Kidney (tissue), 13 donors: ENCODE measurements at regions not wholly inside any gene's neighbourhood (a gene's known extent, or its start where the extent isn't known, plus 50 kb on each side); places are given as distances from the start of the nearest gene placed in this dataset.

Experiments
- DNase-seq, 5 donors: peaks; one replicate each; pipeline ENCODE4 v3.0.0-alpha.2; 2013 to 2020
- FAIRE-seq: peaks from 2 replicates; lab custom pipeline; 2012; peaks lifted over from hg19 to GRCh38; lab: Jason Lieb, UNC
- H3K27ac ChIP-seq, 2 donors: one replicate each; pipeline ENCODE4 v1.7.0; 2013; ENCODE audit warnings: low read depth in 2 of 2, low read length in 2 of 2, inconsistent platforms in 1 of 2
- H3K27me3 ChIP-seq: one replicate; pipeline ENCODE4 v1.7.1; 2013; ENCODE audit warnings: low read length, inconsistent platforms; ENCODE audit not compliant: control insufficient read depth, insufficient read depth
- H3K36me3 ChIP-seq, 3 donors: one replicate each; pipeline versions ENCODE4 v1.7.0 to v1.7.1; 2013; ENCODE audit warnings: low read length in 3 of 3, control low read depth in 1 of 3, inconsistent platforms in 1 of 3; ENCODE audit not compliant: insufficient read depth in 3 of 3, control insufficient read depth in 2 of 3
- H3K4me1 ChIP-seq, 3 donors: one replicate each; pipeline versions ENCODE4 v1.7.0 to v1.7.1; 2013; ENCODE audit warnings: low read length in 3 of 3, inconsistent platforms in 1 of 3, low read depth in 1 of 3; ENCODE audit not compliant: control insufficient read depth in 2 of 3, insufficient read depth in 2 of 3
- H3K4me3 ChIP-seq, 3 donors: one replicate each; pipeline versions ENCODE4 v1.7.0 to v1.8.1; 2013; ENCODE audit warnings: low read length in 3 of 3, control low read depth in 1 of 3, inconsistent platforms in 1 of 3
- H3K9ac ChIP-seq, 3 donors: one replicate each; pipeline versions ENCODE4 v1.7.0 to v1.7.1; 2013; ENCODE audit warnings: low read length in 3 of 3, control low read depth in 1 of 3, inconsistent platforms in 1 of 3
- H3K9me3 ChIP-seq, 3 donors: one replicate each; pipeline versions ENCODE4 v1.7.0 to v1.7.1; 2013; ENCODE audit warnings: low read length in 3 of 3, control low read depth in 1 of 3, inconsistent platforms in 1 of 3; ENCODE audit not compliant: control insufficient read depth in 2 of 3, insufficient read depth in 1 of 3
- intact Hi-C: fragments of 100-400 bp; cut with DNase I; formaldehyde crosslinking; loops from one replicate; pipeline ENCODE4 v1.11.1; 2022
- TF ChIP-seq, protein P1 (sequence below): IDR thresholded peaks from 3 replicates; pipeline ENCODE4 v1.5.1; 2012; ENCODE audit warnings: mild to moderate bottlenecking, moderate library complexity, borderline replicate concordance; ENCODE audit not compliant: insufficient read depth; ENCODE audit errors: extremely low read depth
- donor health status: control.
- donor health status: control.
- donor health status: control.
- donor health status: control.
- donor health status: control.
- donor health status: DM: yes; HTN: yes; CAD: no.
- donor health status: Normal renal cell carcinoma (clear cell type).

GRCh38 chr9:80951675-80952074 lies 737.7 kb downstream of the TLE1 start:
- Histone ChIP-seq H3K4me1 (no peaks in the 10 kb centered on the region), H3K27ac (no peak overlapping the region), H3K4me3 (no peak overlapping the region), H3K27me3 (no peaks in the 10 kb centered on the region), H3K36me3 (no peaks in the 10 kb centered on the region), H3K9ac (no peak overlapping the region), H3K9me3 (no peaks in the 10 kb centered on the region)
- no peak for DNase-seq
- no peak for FAIRE-seq
- intact Hi-C loops = no loop called here
- TF ChIP-seq, protein P1, sequence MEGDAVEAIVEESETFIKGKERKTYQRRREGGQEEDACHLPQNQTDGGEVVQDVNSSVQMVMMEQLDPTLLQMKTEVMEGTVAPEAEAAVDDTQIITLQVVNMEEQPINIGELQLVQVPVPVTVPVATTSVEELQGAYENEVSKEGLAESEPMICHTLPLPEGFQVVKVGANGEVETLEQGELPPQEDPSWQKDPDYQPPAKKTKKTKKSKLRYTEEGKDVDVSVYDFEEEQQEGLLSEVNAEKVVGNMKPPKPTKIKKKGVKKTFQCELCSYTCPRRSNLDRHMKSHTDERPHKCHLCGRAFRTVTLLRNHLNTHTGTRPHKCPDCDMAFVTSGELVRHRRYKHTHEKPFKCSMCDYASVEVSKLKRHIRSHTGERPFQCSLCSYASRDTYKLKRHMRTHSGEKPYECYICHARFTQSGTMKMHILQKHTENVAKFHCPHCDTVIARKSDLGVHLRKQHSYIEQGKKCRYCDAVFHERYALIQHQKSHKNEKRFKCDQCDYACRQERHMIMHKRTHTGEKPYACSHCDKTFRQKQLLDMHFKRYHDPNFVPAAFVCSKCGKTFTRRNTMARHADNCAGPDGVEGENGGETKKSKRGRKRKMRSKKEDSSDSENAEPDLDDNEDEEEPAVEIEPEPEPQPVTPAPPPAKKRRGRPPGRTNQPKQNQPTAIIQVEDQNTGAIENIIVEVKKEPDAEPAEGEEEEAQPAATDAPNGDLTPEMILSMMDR = no peak

- no peak overlapping the region for H3K27ac ChIP-seq
- H3K36me3 ChIP-seq = no peaks in the 10 kb centered on the region
- H3K9ac ChIP-seq = no peak overlapping the region
- FAIRE-seq (no peak), DNase-seq (no peak)
- intact Hi-C loops = no loop called here
- no peak overlapping the region for H3K4me3 ChIP-seq
- H3K9me3 ChIP-seq = no peaks in the 10 kb centered on the region
- TF ChIP-seq, protein P1 = no peak
- H3K4me1 ChIP-seq = no peaks in the 10 kb centered on the region
- H3K27me3 ChIP-seq = no peaks in the 10 kb centered on the region
These were observed 740.5 kb downstream of the TLE1 start for GRCh38 chr9:80948876-80949275.

- no peak for FAIRE-seq
- no peaks in the 10 kb centered on the region for H3K27me3 ChIP-seq
These were observed 741.3 kb downstream of the TLE1 start for GRCh38 chr9:80948066-80948465.

More at GRCh38 chr9:80948066-80948465, 741.3 kb downstream of the TLE1 start:
- Histone ChIP-seq H3K9ac (no peak overlapping the region), H3K36me3 (no peaks in the 10 kb centered on the region), H3K4me1 (no peaks in the 10 kb centered on the region), H3K4me3 (no peak overlapping the region), H3K9me3 (no peaks in the 10 kb centered on the region), H3K27ac (no peak overlapping the region)
- TF ChIP-seq, protein P1 = no peak
- intact Hi-C loops = no loop called here
- no peak for DNase-seq
